ENCODE measurements at regions not wholly inside any gene's neighbourhood (a gene's known extent, or its start where the extent isn't known, plus 50 kb on each side); places are given as distances from the start of the nearest gene placed in this dataset.

- peaks cover 0 to 2% (median 0%) of the 10 kb centered on the region in 3 donors for H3K4me1 Mint-ChIP-seq
- H3K9me3 Mint-ChIP-seq, result no peaks in the 10 kb centered on the region
- H3K27me3 Mint-ChIP-seq, result peaks cover 0 to 8% of the 10 kb centered on the region in 2 donors
- no peak for DNase-seq
- H3K27ac Mint-ChIP-seq, result no peak overlapping the region
- Histone ChIP-seq H3K36me3 (ENCODE audit: insufficient read depth, low read length) (no peaks in the 10 kb centered on the region), H3K27ac (ENCODE audit: low read depth, low read length) (no peak overlapping the region), H3K4me1 (ENCODE audit: insufficient read depth, low read length) (no peaks in the 10 kb centered on the region), H3K4me3 (ENCODE audit: low read length) (no peak overlapping the region), H3K27me3 (ENCODE audit: insufficient read depth, low read length, poor library complexity, severe bottlenecking) (no peaks in the 10 kb centered on the region), H3K9me3 (ENCODE audit: low read length) (no peaks in the 10 kb centered on the region)
- ChIA-PET CTCF (no interaction called here), POLR2A (no interaction called here)
- H3K4me3 Mint-ChIP-seq, result no peak overlapping the region
- H3K36me3 Mint-ChIP-seq, result no peaks in the 10 kb centered on the region
Observed at GRCh38 chr9:84393266-84393950, 52.9 kb upstream of the SLC28A3 start.

- H3K9me3 ChIP-seq (ENCODE audit: low read length), result no peaks in the 10 kb centered on the region
- no peaks in the 10 kb centered on the region for H3K36me3 ChIP-seq (ENCODE audit: insufficient read depth, low read length)
- peaks cover 0 to 8% of the 10 kb centered on the region in 2 donors for H3K27me3 Mint-ChIP-seq
- no peak overlapping the region for H3K27ac Mint-ChIP-seq
- H3K27me3 ChIP-seq (ENCODE audit: insufficient read depth, low read length, poor library complexity, severe bottlenecking), result no peaks in the 10 kb centered on the region
- CTCF ChIA-PET, result no interaction called here
- no peaks in the 10 kb centered on the region for H3K9me3 Mint-ChIP-seq
- H3K4me1 Mint-ChIP-seq, result peaks cover 0 to 2% (median 0%) of the 10 kb centered on the region in 3 donors
- no peak overlapping the region for H3K4me3 Mint-ChIP-seq
- H3K36me3 Mint-ChIP-seq, result no peaks in the 10 kb centered on the region
- DNase-seq, result no peak
- H3K27ac ChIP-seq (ENCODE audit: low read depth, low read length), result no peak overlapping the region
- POLR2A ChIA-PET, result no interaction called here
- no peak overlapping the region for H3K4me3 ChIP-seq (ENCODE audit: low read length)
- no peaks in the 10 kb centered on the region for H3K4me1 ChIP-seq (ENCODE audit: insufficient read depth, low read length)
Observed at GRCh38 chr9:84394036-84394435, 53.5 kb upstream of the SLC28A3 start.

- Mint-ChIP-seq H3K9me3 (no peaks in the 10 kb centered on the region), H3K27ac (peak overlapping the region in 1 of 8 donors; percentile 47), H3K4me1 (peaks cover 0 to 2% (median 0%) of the 10 kb centered on the region in 3 donors), H3K4me3 (no peak overlapping the region), H3K27me3 (peaks cover 0 to 3% of the 10 kb centered on the region in 2 donors), H3K36me3 (no peaks in the 10 kb centered on the region)
- Histone ChIP-seq H3K27me3 (ENCODE audit: insufficient read depth, low read length, poor library complexity, severe bottlenecking) (no peaks in the 10 kb centered on the region), H3K27ac (ENCODE audit: low read depth, low read length) (no peak overlapping the region), H3K4me3 (ENCODE audit: low read length) (no peak overlapping the region), H3K36me3 (ENCODE audit: insufficient read depth, low read length) (no peaks in the 10 kb centered on the region), H3K9me3 (ENCODE audit: low read length) (no peaks in the 10 kb centered on the region), H3K4me1 (ENCODE audit: insufficient read depth, low read length) (no peaks in the 10 kb centered on the region)
- ChIA-PET POLR2A (no interaction called here), CTCF (interaction anchor here (0.7 to 2.8 kb wide), 6 partner anchors 9 to 1301 kb away, joined by 3 to 22 read pairs (median 8); no protein-coding TSS in a partner anchor)
- DNase-seq, result peak; percentile 31 to 69 (median 39)
Observed at GRCh38 chr9:84397151-84397728, 56.7 kb upstream of the SLC28A3 start.

- no peaks in the 10 kb centered on the region for H3K4me1 ChIP-seq (ENCODE audit: insufficient read depth, low read length)
- ChIA-PET POLR2A (no interaction called here), CTCF (interaction anchor here (2.4 to 2.8 kb wide), 3 partner anchors 8 to 1212 kb away, joined by 13 to 22 read pairs (median 18); no protein-coding TSS in a partner anchor)
- H3K4me3 Mint-ChIP-seq, result no peak overlapping the region
- H3K36me3 Mint-ChIP-seq, result no peaks in the 10 kb centered on the region
- H3K27me3 ChIP-seq (ENCODE audit: insufficient read depth, low read length, poor library complexity, severe bottlenecking), result no peaks in the 10 kb centered on the region
- peaks cover 0 to 2% (median 0%) of the 10 kb centered on the region in 3 donors for H3K4me1 Mint-ChIP-seq
- no peak overlapping the region for H3K27ac ChIP-seq (ENCODE audit: low read depth, low read length)
- no peaks in the 10 kb centered on the region for H3K9me3 ChIP-seq (ENCODE audit: low read length)
- H3K27me3 Mint-ChIP-seq, result peaks cover 0 to 2% of the 10 kb centered on the region in 2 donors
- no peak overlapping the region for H3K4me3 ChIP-seq (ENCODE audit: low read length)
- H3K9me3 Mint-ChIP-seq, result no peaks in the 10 kb centered on the region
- no peaks in the 10 kb centered on the region for H3K36me3 ChIP-seq (ENCODE audit: insufficient read depth, low read length)
- no peak for DNase-seq
- H3K27ac Mint-ChIP-seq, result no peak overlapping the region
Observed at GRCh38 chr9:84397822-84398221, 57.3 kb upstream of the SLC28A3 start.

GRCh38 chr9:84402517-84402916, 62.0 kb upstream of the SLC28A3 start:
- Mint-ChIP-seq H3K4me3 (no peak overlapping the region), H3K9me3 (no peaks in the 10 kb centered on the region), H3K4me1 (no peaks in the 10 kb centered on the region), H3K27ac (no peak overlapping the region), H3K36me3 (no peaks in the 10 kb centered on the region), H3K27me3 (no peaks in the 10 kb centered on the region)
- Histone ChIP-seq H3K9me3 (ENCODE audit: low read length) (no peaks in the 10 kb centered on the region), H3K27me3 (ENCODE audit: insufficient read depth, low read length, poor library complexity, severe bottlenecking) (no peaks in the 10 kb centered on the region), H3K36me3 (ENCODE audit: insufficient read depth, low read length) (no peaks in the 10 kb centered on the region), H3K4me1 (ENCODE audit: insufficient read depth, low read length) (no peaks in the 10 kb centered on the region), H3K27ac (ENCODE audit: low read depth, low read length) (no peak overlapping the region), H3K4me3 (ENCODE audit: low read length) (no peak overlapping the region)
- POLR2A ChIA-PET, result no interaction called here
- DNase-seq, result no peak
- CTCF ChIA-PET, result interaction anchor here (2.5 kb wide), 1 partner anchor 1208 kb away, joined by 8 read pairs; no protein-coding TSS in a partner anchor

- POLR2A ChIA-PET, result no interaction called here
- Mint-ChIP-seq H3K9me3 (no peaks in the 10 kb centered on the region), H3K4me3 (no peak overlapping the region), H3K27me3 (no peaks in the 10 kb centered on the region), H3K36me3 (no peaks in the 10 kb centered on the region), H3K27ac (no peak overlapping the region), H3K4me1 (no peaks in the 10 kb centered on the region)
- CTCF ChIA-PET, result no interaction called here
- H3K4me3 ChIP-seq (ENCODE audit: low read length), result no peak overlapping the region
- no peak overlapping the region for H3K27ac ChIP-seq (ENCODE audit: low read depth, low read length)
- H3K9me3 ChIP-seq (ENCODE audit: low read length), result no peaks in the 10 kb centered on the region
- DNase-seq, result no peak
- no peaks in the 10 kb centered on the region for H3K36me3 ChIP-seq (ENCODE audit: insufficient read depth, low read length)
- no peaks in the 10 kb centered on the region for H3K27me3 ChIP-seq (ENCODE audit: insufficient read depth, low read length, poor library complexity, severe bottlenecking)
- H3K4me1 ChIP-seq (ENCODE audit: insufficient read depth, low read length), result no peaks in the 10 kb centered on the region
Observed at GRCh38 chr9:84403288-84403687, 62.7 kb upstream of the SLC28A3 start.

GRCh38 chr9:84404095-84404686, 63.6 kb upstream of the SLC28A3 start:
- Histone ChIP-seq H3K9me3 (ENCODE audit: low read length) (no peaks in the 10 kb centered on the region), H3K27ac (ENCODE audit: low read depth, low read length) (no peak overlapping the region), H3K4me1 (ENCODE audit: insufficient read depth, low read length) (no peaks in the 10 kb centered on the region), H3K36me3 (ENCODE audit: insufficient read depth, low read length) (no peaks in the 10 kb centered on the region), H3K27me3 (ENCODE audit: insufficient read depth, low read length, poor library complexity, severe bottlenecking) (no peaks in the 10 kb centered on the region), H3K4me3 (ENCODE audit: low read length) (no peak overlapping the region)
- H3K36me3 Mint-ChIP-seq, result no peaks in the 10 kb centered on the region
- H3K4me1 Mint-ChIP-seq, result no peaks in the 10 kb centered on the region
- H3K27me3 Mint-ChIP-seq, result no peaks in the 10 kb centered on the region
- ChIA-PET CTCF (no interaction called here), POLR2A (no interaction called here)
- H3K27ac Mint-ChIP-seq, result no peak overlapping the region
- DNase-seq, result no peak
- no peaks in the 10 kb centered on the region for H3K9me3 Mint-ChIP-seq
- H3K4me3 Mint-ChIP-seq, result no peak overlapping the region

- ChIA-PET CTCF (interaction anchor here (3.0 kb wide), 1 partner anchor 9 kb away, joined by 13 read pairs; no protein-coding TSS in a partner anchor), POLR2A (no interaction called here)
- no peaks in the 10 kb centered on the region for H3K27me3 Mint-ChIP-seq
- H3K36me3 Mint-ChIP-seq, result no peaks in the 10 kb centered on the region
- DNase-seq, result no peak
- Histone ChIP-seq H3K27me3 (ENCODE audit: insufficient read depth, low read length, poor library complexity, severe bottlenecking) (no peaks in the 10 kb centered on the region), H3K36me3 (ENCODE audit: insufficient read depth, low read length) (no peaks in the 10 kb centered on the region), H3K4me3 (ENCODE audit: low read length) (no peak overlapping the region), H3K27ac (ENCODE audit: low read depth, low read length) (no peak overlapping the region), H3K9me3 (ENCODE audit: low read length) (no peaks in the 10 kb centered on the region), H3K4me1 (ENCODE audit: insufficient read depth, low read length) (no peaks in the 10 kb centered on the region)
- no peaks in the 10 kb centered on the region for H3K9me3 Mint-ChIP-seq
- no peaks in the 10 kb centered on the region for H3K4me1 Mint-ChIP-seq
- H3K27ac Mint-ChIP-seq, result no peak overlapping the region
- no peak overlapping the region for H3K4me3 Mint-ChIP-seq
Observed at GRCh38 chr9:84405667-84406066, 65.1 kb upstream of the SLC28A3 start.

Data from CD8-positive, alpha-beta memory T cell (primary cell).